Omental fat pad (tissue), 3 donors: ENCODE measurements at regions not wholly inside any gene's neighbourhood (a gene's known extent, or its start where the extent isn't known, plus 50 kb on each side); places are given as distances from the start of the nearest gene placed in this dataset.

Source experiments
- ATAC-seq: fragments of 150-250 bp; one replicate; pipeline ENCODE4 v1.9.1; 2016; ENCODE audit warnings: mild to moderate bottlenecking, moderate library complexity; ENCODE audit not compliant: low FRiP score
- DNase-seq: peaks from one replicate; pipeline ENCODE4 v3.0.0-alpha.2; 2019; ENCODE audit warnings: low spot score
- CTCF ChIP-seq, 3 donors: fragments of 450-650 bp; IDR thresholded peaks; one replicate each; pipeline ENCODE4 v1.5.1; 2016 to 2017; ENCODE audit warnings: antibody characterized with exemption in 3 of 3, mild to moderate bottlenecking in 3 of 3, moderate library complexity in 2 of 3

DNA sequence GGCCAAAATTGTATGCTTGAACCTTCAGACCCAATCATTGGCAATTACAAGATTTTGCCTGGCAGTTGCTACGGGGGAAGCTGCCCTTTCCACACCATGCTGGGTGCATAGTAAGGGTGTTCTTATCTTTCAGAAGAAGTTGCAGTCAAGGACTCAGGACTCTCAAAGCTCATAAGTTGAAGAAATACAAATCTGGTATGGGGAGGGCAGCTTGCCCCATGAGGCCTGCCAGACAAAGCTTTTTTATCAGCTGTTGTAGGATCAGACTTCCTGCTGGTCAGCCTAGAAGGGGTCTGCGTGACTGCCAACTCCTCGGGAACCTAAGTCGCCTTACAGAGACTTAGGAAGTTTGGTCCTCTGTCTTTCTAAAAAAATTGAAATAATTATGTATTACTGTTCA, 174.9 kb upstream of the TECRL start:
- no peak for DNase-seq
- no peak for ATAC-seq
- TF ChIP-seq CTCF (IDR thresholded peaks at IDR 0.05), result no peak

GRCh38 chr4:64582492-64582891, 173.2 kb upstream of the TECRL start:
- DNase-seq (no peak), ATAC-seq (no peak)
- no peak for TF ChIP-seq CTCF (IDR thresholded peaks at IDR 0.05)

DNA sequence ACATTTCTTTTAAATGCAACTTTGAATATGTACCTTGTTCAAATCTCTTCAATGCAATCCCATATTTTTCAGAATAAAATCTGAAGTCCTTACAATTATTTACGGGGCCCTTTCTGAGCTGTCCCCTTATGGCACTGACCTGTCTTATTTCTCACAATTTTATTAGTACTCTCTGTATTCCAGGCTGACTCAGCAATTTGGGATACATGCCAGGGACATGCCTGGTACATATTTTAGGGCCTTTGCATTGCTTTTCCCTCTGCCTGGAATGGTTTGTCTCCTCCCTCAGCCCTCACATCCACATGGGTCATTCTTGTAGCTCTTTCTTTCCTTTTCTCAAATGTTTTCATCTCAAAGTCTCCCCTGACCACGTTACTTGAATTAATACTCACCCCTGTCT, 172.2 kb upstream of the TECRL start:
- DNase-seq (no peak), ATAC-seq (no peak)

GRCh38 chr4:64564126-64564525, 154.9 kb upstream of the TECRL start:
- DNase-seq (no peak), ATAC-seq (no peak)
- TF ChIP-seq CTCF (IDR thresholded peaks at IDR 0.05), result no peak

More for the DNA sequence above, 172.2 kb upstream of the TECRL start:
- no peak for TF ChIP-seq CTCF (IDR thresholded peaks at IDR 0.05)

DNA sequence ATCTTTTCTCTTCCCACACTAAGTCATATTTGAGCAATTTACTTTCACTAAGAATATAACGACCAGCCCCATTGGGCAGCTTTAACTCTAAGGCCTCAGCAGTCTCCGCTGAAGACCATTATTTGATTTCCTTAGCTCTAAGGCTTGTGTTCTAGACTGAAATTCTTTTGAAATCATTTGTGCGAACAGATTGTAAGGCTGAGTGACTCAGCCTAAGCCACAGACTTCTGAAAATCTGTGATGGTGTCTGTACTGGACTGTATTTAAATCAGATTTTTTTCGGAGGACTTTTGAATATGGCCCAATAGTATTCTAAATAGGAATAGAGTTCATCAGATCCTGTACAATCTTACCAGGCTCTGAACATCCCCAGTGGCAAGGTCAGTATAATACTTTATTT, 150.3 kb upstream of the TECRL start:
- DNase-seq, result no peak
- TF ChIP-seq CTCF (IDR thresholded peaks at IDR 0.05), result no peak
- ATAC-seq, result no peak

DNA sequence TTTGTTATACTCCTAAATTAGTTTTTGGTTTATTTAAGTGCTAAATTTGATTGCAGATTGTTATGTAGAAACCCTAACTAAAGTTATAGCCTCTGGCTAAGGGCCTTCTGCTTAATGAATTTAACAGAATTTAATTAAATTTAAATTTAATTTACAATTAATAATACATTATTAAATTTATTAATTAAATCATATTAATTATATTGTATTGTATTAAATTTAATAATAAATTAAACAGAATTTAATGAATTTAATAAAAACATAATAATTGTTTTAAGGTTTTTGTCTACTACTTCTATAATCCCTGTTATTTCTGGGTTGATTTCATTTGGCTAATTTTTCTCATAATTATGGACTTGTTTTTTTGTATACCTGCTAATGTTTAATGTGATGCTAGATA, 141.9 kb upstream of the TECRL start:
- DNase-seq (no peak), ATAC-seq (no peak)
- no peak for TF ChIP-seq CTCF (IDR thresholded peaks at IDR 0.05)

DNA sequence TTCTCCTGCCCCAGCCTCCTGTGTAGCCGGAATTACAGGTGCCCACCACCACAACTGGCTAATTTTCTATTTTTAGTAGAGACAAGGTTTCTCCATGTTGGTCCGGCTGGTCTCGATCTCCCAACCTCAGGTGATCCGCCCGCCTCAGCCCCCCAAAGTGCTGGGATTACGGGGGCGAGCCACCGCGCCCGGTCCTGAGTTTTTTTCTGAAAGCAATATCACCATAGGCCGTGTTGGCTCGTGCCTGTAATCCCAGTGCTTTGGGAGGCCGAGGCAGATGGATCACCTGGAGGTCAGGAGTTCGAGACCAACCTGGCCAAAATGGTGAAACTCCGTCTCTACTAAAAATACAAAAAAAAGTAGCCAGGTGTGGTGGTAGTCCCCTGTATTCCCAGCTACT, 136.3 kb upstream of the TECRL start:
- TF ChIP-seq CTCF (IDR thresholded peaks at IDR 0.05), result no peak
- ATAC-seq, result no peak
- DNase-seq, result no peak
